Type B pancreatic cell (in vitro differentiated cells): ENCODE measurements at regions not wholly inside any gene's neighbourhood (a gene's known extent, or its start where the extent isn't known, plus 50 kb on each side); places are given as distances from the start of the nearest gene placed in this dataset.

Experiments used
- DNase-seq: peaks from one replicate; pipeline ENCODE4 v3.0.0; 2021; ENCODE audit warnings: mixed read lengths; ENCODE audit not compliant: unreplicated experiment; ENCODE audit errors: extremely low spot score
- H3K27ac Mint-ChIP-seq: 2 replicates; pipeline ENCODE4 v1.8.0; 2021; ENCODE audit warnings: mild to moderate bottlenecking, mixed read lengths
- H3K27me3 Mint-ChIP-seq: 2 replicates; pipeline ENCODE4 v1.8.0; 2021; ENCODE audit warnings: mixed read lengths
- H3K36me3 Mint-ChIP-seq: 2 replicates; pipeline ENCODE4 v1.8.0; 2021; ENCODE audit warnings: mixed read lengths
- H3K4me1 Mint-ChIP-seq: one replicate; pipeline ENCODE4 v1.8.0; 2021; ENCODE audit warnings: mixed read lengths; ENCODE audit not compliant: unreplicated experiment
- H3K4me3 Mint-ChIP-seq: 2 replicates; pipeline ENCODE4 v1.8.0; 2021; ENCODE audit warnings: mild to moderate bottlenecking, mixed read lengths
- H3K9me3 Mint-ChIP-seq: 2 replicates; pipeline ENCODE4 v1.8.0; 2021; ENCODE audit warnings: mixed read lengths
- TF ChIP-seq, protein P1 (sequence below): fragments of 200-600 bp; sonication (generic); conservative IDR thresholded peaks from 2 replicates; pipeline ENCODE4 v1.5.0; 2021; ENCODE audit warnings: antibody characterized with exemption, mild to moderate bottlenecking

DNA sequence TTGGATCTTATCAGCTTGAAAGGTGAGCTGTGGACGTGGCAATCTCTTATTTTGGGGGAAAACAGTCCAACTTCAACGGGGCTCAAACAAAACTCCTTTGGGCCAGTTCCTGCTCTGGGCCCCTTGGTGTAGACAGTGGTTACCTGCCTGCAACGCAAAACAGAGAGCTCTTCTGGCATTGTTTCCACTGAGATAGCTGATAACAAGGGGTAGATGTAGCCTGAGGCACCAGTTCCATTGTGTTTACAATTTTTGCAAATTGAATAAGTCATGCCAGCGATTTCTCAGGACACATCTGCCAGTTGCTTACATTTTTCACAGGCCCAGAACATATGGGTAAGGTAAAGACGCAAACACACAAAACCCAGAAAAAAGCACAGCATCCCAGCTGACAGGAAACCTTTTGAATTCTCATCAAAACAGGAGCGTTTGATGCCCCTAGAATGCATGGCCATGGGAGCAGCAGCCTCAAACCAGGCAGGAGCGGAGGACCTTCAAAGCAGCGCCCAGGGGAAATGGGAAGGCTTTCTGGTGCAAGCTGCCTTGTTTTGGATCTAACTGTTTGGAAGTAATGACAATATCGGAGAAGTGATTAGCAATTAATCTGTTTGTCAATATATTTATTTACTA is 259.7 kb downstream of the AACS start:
- Mint-ChIP-seq H3K36me3 (no peaks in the 10 kb centered on the region), H3K4me1 (peaks cover 5% of the 10 kb centered on the region), H3K27ac (no peak overlapping the region), H3K27me3 (peaks cover 46% of the 10 kb centered on the region), H3K4me3 (no peak overlapping the region), H3K9me3 (peaks cover 4% of the 10 kb centered on the region)
- TF ChIP-seq, protein P1, sequence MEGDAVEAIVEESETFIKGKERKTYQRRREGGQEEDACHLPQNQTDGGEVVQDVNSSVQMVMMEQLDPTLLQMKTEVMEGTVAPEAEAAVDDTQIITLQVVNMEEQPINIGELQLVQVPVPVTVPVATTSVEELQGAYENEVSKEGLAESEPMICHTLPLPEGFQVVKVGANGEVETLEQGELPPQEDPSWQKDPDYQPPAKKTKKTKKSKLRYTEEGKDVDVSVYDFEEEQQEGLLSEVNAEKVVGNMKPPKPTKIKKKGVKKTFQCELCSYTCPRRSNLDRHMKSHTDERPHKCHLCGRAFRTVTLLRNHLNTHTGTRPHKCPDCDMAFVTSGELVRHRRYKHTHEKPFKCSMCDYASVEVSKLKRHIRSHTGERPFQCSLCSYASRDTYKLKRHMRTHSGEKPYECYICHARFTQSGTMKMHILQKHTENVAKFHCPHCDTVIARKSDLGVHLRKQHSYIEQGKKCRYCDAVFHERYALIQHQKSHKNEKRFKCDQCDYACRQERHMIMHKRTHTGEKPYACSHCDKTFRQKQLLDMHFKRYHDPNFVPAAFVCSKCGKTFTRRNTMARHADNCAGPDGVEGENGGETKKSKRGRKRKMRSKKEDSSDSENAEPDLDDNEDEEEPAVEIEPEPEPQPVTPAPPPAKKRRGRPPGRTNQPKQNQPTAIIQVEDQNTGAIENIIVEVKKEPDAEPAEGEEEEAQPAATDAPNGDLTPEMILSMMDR: no peak
- no peak for DNase-seq

DNA sequence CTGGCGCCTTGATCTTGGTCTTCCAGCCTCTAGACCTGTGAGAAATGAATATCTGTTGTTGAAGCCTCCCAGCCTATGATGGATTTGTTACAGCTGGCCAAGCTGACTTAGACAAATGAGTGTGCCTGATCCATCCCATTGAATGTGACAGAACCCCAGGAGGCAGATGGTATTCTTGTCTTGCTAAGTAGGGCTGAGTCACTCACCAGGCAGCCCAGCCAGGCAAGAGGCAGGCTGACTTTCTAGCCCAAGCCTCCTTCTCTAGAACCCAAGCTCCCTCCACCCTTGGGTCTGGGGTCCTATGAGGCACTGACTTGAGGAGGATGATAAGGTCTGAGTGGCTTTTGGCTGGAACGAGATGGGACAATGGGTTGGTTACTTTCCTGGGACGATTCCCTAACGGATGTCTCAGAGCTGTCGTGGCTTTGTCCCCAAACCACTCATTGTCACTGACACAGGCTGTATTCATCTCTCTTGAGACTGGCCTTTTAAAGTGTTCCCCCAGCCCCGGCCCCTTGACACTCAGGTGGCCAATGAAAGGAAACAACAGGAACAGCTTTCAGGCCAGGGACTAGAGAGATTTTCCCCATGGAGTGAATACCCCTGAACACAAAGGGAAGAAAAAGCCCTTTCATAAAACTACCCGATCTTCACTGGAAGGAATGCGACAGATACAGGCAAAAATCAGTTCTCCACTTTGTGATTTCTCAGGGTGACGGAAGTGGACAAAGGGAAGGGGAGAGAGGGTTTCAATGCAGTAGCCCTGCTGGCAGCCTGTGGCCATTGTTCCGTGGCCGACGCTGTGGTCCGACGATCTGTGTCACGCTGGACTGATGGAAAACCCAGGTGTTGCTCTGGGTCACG is 264.2 kb downstream of the AACS start:
- Mint-ChIP-seq H3K27me3 (peaks cover 57% of the 10 kb centered on the region), H3K4me1 (peaks cover 5% of the 10 kb centered on the region), H3K9me3 (peaks cover 4% of the 10 kb centered on the region), H3K27ac (no peak overlapping the region), H3K4me3 (peak overlapping the region; percentile 46), H3K36me3 (no peaks in the 10 kb centered on the region)
- TF ChIP-seq, protein P1: peak; percentile 57
- no peak for DNase-seq

DNA sequence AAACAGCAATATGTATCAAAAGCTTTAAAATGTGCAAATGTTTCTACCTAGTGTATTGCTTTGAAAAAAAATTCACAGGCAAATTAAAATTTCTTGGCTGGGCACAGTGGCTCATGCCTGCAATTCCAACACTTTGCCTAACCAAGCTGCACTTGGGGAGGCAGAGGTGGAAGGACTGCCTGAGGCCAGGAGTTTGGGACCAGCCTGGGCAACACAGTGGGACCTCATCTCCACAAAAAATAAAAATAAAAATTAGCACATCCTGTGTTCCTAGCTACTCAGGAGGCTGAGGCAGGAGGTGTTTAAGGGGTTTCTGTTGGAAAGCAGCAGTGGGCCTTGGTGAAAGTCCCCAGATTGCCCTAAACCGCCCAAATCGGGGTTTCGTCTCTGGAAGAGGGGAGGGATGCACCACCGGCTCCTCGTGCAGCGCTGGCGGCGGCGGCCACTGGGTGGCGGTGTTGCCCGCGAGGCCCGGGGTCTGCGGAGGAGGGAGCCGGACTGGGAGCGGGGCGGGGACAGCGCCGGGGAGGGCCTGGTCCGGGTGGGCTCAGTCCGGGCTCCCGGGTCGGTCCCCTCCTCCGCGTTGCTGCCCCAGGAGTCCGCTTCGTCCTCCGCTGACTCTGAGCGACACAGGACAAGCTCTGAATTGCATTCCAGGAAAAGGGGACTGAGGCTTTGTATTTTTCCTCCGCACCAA is 265.6 kb downstream of the AACS start:
- DNase-seq: peak; percentile 88
- no peaks in the 10 kb centered on the region for H3K36me3 Mint-ChIP-seq
- peak overlapping the region; percentile 71 for H3K4me3 Mint-ChIP-seq
- TF ChIP-seq, protein P1: peak; percentile 98
- peaks cover 4% of the 10 kb centered on the region for H3K9me3 Mint-ChIP-seq
- peaks cover 66% of the 10 kb centered on the region for H3K27me3 Mint-ChIP-seq
- no peak overlapping the region for H3K27ac Mint-ChIP-seq
- peaks cover 5% of the 10 kb centered on the region for H3K4me1 Mint-ChIP-seq

DNA sequence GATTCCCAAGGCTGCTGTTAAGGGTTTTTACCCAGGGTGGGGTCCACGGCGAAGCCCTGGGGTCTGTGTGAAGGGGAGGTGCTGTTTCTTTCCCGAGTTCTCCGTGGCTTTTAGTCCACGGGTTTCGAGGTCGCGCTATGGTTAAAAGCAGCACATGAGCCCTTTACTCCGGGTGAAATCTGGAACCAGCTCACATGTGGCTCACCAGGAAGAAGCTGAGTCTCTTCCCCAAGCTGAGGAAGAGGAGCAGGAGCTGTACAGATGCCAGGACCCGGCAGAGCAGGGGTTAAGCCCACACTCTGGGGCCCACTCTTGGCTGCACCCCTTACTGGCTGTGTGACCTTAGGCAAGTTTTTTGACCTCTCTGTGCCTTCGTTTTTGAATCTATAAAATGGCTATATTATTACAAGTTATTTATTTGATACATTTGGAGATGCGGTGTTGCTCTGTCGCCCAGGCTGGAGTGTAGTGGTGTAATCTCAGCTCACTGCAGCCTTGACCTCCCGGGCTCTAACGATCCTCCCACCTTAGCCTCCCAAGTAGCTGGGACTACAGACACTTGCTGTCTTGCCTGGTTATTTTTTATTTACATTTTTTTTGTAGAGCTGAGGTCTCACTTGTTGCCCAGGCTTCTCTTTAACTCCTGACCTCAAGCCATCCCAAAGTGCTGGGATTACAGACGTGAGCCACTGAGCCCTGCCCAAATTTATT is 266.3 kb downstream of the AACS start:
- peaks cover 4% of the 10 kb centered on the region for H3K9me3 Mint-ChIP-seq
- peaks cover 63% of the 10 kb centered on the region for H3K27me3 Mint-ChIP-seq
- TF ChIP-seq, protein P1: no peak
- DNase-seq: no peak
- no peaks in the 10 kb centered on the region for H3K36me3 Mint-ChIP-seq
- H3K4me3 Mint-ChIP-seq: peak overlapping the region; percentile 71
- H3K4me1 Mint-ChIP-seq: peaks cover 5% of the 10 kb centered on the region
- H3K27ac Mint-ChIP-seq: no peak overlapping the region

DNA sequence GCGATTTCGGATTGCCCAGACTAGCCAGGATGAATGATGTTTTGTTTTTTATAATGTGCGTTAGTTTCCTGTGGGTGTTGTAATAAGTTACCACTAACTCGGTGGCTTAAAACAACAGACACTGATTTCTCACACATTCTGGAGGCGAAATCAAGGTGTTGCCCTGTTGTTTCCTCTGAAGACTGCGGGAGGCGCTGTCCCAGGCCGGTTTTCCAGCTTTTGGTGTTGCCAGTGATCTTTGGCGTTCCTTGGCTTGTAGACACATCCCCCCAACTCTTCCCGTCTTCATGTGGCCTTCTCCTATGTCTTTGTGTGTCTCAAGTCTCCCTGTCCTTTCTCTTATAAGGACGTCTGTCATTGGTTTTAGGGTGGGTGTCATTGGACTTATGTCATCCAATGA is 267.7 kb downstream of the AACS start:
- H3K4me1 Mint-ChIP-seq: peaks cover 5% of the 10 kb centered on the region
- no peak overlapping the region for H3K4me3 Mint-ChIP-seq
- peaks cover 60% of the 10 kb centered on the region for H3K27me3 Mint-ChIP-seq
- H3K9me3 Mint-ChIP-seq: peaks cover 4% of the 10 kb centered on the region
- TF ChIP-seq, protein P1: peak; percentile 56
- DNase-seq: no peak
- no peak overlapping the region for H3K27ac Mint-ChIP-seq
- no peaks in the 10 kb centered on the region for H3K36me3 Mint-ChIP-seq
